Peyer's patch (tissue), 4 donors: ENCODE measurements at regions not wholly inside any gene's neighbourhood (a gene's known extent, or its start where the extent isn't known, plus 50 kb on each side); places are given as distances from the start of the nearest gene placed in this dataset.

Source experiments
- CTCF ChIP-seq, 6 experiments: fragments of 450-650 bp in 4 of 6; fragments of 200-600 bp in 2 of 6; sonication (generic) in 1 of 6; IDR thresholded peaks; one replicate each; pipeline ENCODE4 v1.5.1; 2017 to 2019; ENCODE audit warnings: antibody characterized with exemption in 6 of 6, mild to moderate bottlenecking in 3 of 6, moderate library complexity in 1 of 6
- POLR2A ChIP-seq, 2 donors: fragments of 450-650 bp; IDR thresholded peaks; one replicate each; pipeline ENCODE4 v1.5.1; 2017; ENCODE audit warnings: antibody characterized with exemption in 2 of 2, mild to moderate bottlenecking in 2 of 2, moderate library complexity in 2 of 2

GRCh38 chr1:36539526-36539925 lies 56.8 kb upstream of the CSF3R start:
- TF ChIP-seq CTCF (IDR thresholded peaks at IDR 0.05) (no peak), POLR2A (IDR thresholded peaks at IDR 0.05) (no peak)
